GM23338 (cell line): ENCODE measurements at regions not wholly inside any gene's neighbourhood (a gene's known extent, or its start where the extent isn't known, plus 50 kb on each side); places are given as distances from the start of the nearest gene placed in this dataset.

Experiments
- CREB1 ChIP-seq: fragments of 250-450 bp; sonication (Bioruptor Pico); IDR thresholded peaks from 2 replicates; pipeline ENCODE4 v1.5.0; 2020; ENCODE audit warnings: low read depth, mild to moderate bottlenecking, moderate library complexity
- EZH2 ChIP-seq: fragments of 200-600 bp; sonication (generic); IDR thresholded peaks from one replicate; pipeline ENCODE4 v1.8.0; 2017; ENCODE audit warnings: antibody characterized with exemption, mild to moderate bottlenecking, low read depth; ENCODE audit not compliant: unreplicated experiment
- EZH2phosphoT487 ChIP-seq: fragments of 200-600 bp; sonication (generic); IDR thresholded peaks from one replicate; pipeline ENCODE4 v1.8.1; 2018; ENCODE audit warnings: antibody characterized with exemption; ENCODE audit not compliant: unreplicated experiment
- JUNB ChIP-seq: IDR thresholded peaks from one replicate; pipeline ENCODE4 v1.6.1; 2016; ENCODE audit warnings: antibody characterized with exemption; ENCODE audit not compliant: unreplicated experiment
- POLR2AphosphoS5 ChIP-seq: IDR thresholded peaks from 2 replicates; pipeline ENCODE4 v1.6.1; 2016; ENCODE audit warnings: antibody characterized with exemption, low read depth
- STAT1 ChIP-seq: IDR thresholded peaks from one replicate; pipeline ENCODE4 v1.6.1; 2016; ENCODE audit warnings: antibody characterized with exemption; ENCODE audit not compliant: unreplicated experiment
- TF ChIP-seq, protein P1 (sequence below), 2 experiments: fragments of 200-600 bp in 1 of 2; sonication (generic) in 1 of 2; conservative IDR thresholded peaks; 2 replicates each; pipeline versions ENCODE4 v1.5.1 to v1.6.1; 2016 to 2017; ENCODE audit warnings: antibody characterized with exemption in 2 of 2, low read depth in 2 of 2, mild to moderate bottlenecking in 2 of 2, moderate library complexity in 1 of 2
- TF ChIP-seq, protein P2 (sequence below): IDR thresholded peaks from 2 replicates; pipeline ENCODE4 v1.6.1; 2016; ENCODE audit warnings: antibody characterized with exemption

DNA sequence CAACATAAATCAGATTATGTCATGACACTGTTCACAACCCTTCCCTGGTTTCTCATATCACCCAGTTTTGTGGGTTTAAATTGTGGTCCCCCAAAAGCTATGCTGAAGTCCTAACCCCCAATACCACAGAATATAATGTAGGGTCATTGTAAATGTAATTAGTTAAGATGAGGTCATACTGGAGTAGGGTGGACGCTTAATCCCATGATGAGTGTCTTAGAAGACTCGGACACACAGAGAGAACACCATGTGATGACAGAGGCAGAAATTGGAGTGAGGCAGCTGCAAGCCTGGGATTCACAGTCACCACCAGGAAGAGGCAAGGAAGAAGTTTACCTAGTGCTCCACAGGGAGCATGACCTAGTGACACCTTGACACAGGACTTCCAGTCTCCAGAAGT is 197.8 kb downstream of the SALL1 start:
- no peak for TF ChIP-seq EZH2phosphoT487
- TF ChIP-seq, protein P1, sequence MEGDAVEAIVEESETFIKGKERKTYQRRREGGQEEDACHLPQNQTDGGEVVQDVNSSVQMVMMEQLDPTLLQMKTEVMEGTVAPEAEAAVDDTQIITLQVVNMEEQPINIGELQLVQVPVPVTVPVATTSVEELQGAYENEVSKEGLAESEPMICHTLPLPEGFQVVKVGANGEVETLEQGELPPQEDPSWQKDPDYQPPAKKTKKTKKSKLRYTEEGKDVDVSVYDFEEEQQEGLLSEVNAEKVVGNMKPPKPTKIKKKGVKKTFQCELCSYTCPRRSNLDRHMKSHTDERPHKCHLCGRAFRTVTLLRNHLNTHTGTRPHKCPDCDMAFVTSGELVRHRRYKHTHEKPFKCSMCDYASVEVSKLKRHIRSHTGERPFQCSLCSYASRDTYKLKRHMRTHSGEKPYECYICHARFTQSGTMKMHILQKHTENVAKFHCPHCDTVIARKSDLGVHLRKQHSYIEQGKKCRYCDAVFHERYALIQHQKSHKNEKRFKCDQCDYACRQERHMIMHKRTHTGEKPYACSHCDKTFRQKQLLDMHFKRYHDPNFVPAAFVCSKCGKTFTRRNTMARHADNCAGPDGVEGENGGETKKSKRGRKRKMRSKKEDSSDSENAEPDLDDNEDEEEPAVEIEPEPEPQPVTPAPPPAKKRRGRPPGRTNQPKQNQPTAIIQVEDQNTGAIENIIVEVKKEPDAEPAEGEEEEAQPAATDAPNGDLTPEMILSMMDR (conservative IDR thresholded peaks at IDR 0.05; ENCODE audit: low read depth in 2 of 2): no peak
- TF ChIP-seq CREB1 (CRISPR knock-in tag): no peak
- TF ChIP-seq POLR2AphosphoS5: no peak
- no peak for TF ChIP-seq JUNB
- TF ChIP-seq, protein P2, sequence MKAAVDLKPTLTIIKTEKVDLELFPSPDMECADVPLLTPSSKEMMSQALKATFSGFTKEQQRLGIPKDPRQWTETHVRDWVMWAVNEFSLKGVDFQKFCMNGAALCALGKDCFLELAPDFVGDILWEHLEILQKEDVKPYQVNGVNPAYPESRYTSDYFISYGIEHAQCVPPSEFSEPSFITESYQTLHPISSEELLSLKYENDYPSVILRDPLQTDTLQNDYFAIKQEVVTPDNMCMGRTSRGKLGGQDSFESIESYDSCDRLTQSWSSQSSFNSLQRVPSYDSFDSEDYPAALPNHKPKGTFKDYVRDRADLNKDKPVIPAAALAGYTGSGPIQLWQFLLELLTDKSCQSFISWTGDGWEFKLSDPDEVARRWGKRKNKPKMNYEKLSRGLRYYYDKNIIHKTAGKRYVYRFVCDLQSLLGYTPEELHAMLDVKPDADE: no peak
- no peak for TF ChIP-seq EZH2
- no peak for TF ChIP-seq STAT1
